ENCODE measurements at regions not wholly inside any gene's neighbourhood (a gene's known extent, or its start where the extent isn't known, plus 50 kb on each side); places are given as distances from the start of the nearest gene placed in this dataset.
A peak's percentile ranks its signal among the peaks of the same experiment; 100 is the strongest.

DNA sequence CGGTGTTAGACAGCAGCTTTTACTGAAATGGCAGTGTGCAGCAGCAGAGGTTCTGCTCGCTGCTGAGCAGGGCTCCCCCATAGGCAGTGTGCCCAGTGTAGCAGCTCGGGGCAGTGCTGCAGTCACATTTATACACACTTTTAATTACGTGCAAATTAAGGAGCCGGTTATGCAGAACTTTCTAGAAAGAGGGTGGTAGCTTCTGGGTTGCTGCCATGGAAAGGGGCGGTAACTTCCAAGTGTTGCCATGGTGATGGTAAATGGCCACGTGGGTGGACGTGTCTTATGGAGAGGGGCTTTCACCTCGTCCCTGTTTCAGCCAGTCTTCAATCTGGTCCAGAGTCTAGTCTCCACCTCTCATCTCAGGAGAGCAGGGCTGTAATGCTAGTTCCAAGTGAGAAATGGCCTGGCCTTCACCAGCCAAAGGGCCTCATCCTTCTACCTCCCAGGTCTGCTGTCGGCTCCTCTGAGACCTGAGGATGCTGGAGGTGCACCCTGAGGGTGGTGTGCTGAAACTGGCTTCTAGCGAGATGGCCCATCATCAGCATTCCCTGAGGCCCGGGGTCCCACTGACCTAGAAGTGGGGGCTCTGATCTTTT, 180.5 kb upstream of the PMEPA1 start:
- no peak for DNase-seq
- in situ Hi-C loops (cut with HindIII; ENCODE audit: low pct_ligation_motif_present, low pct_unique_long_range_greater_than_20kb, low sequenced_read_pairs) = no loop called here

DNA sequence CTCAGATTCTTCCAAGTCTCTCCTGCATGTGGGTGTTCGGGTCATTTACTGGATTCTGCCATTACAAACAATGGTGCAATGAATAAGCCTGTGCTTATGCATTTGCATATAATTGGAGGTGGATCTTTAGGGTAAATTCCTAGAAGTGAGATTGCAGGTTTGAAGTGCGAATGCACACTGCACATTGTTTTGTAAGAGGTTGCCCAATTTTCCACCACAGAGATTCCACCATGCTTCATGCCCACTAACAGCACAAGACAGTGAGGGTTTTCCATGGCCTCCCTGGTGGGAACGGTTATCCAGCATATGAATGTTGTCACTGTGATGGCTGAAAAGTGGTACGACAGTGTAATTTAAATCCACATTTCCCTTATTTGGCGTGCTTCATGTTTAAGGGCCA, 178.8 kb upstream of the PMEPA1 start:
- DNase-seq = no peak
- in situ Hi-C loops (cut with HindIII; ENCODE audit: low pct_ligation_motif_present, low pct_unique_long_range_greater_than_20kb, low sequenced_read_pairs) = no loop called here

DNA sequence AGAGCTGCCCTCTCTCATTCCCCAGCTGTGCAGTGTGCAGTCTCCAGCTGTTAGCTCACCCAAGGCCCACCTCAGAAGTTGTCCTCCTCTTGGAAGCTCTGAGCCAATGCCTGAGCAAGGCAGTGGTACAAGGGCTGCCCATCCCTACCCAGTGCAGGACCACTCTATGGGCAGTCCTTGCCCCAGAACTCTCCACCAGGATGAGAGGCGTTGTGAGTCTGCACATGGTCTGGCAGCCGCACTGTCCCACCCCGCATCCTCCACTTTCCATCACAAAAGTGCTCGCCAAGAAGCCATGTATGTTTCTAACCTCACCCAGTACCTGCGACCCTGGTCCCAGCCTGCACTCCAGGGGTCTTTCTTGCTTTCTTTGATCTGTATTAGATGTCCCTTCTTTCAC, 175.1 kb upstream of the PMEPA1 start:
- in situ Hi-C loops (cut with HindIII; ENCODE audit: low pct_ligation_motif_present, low pct_unique_long_range_greater_than_20kb, low sequenced_read_pairs) = no loop called here
- no peak for DNase-seq

DNA sequence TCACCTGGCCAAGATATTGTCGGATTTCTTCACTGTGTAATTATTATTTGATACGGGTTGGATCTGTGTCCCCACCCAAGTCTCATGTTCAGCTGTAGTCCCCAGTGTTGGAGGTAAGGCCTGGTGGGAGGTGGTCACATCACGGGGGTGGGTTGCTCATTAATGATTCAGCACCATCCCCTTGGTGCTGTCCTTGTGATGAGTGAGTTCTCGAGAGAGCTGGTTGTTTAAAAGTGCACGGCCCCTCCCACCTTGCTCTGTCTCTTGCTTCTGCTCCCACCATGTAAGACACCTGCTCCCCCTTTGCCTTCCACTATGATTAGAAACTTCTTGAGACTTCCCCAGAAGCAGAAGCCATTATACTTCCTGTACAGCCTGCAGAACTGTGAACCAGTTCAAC, 173.9 kb upstream of the PMEPA1 start:
- in situ Hi-C loops (cut with HindIII; ENCODE audit: low pct_ligation_motif_present, low pct_unique_long_range_greater_than_20kb, low sequenced_read_pairs) = no loop called here
- no peak for DNase-seq

DNA sequence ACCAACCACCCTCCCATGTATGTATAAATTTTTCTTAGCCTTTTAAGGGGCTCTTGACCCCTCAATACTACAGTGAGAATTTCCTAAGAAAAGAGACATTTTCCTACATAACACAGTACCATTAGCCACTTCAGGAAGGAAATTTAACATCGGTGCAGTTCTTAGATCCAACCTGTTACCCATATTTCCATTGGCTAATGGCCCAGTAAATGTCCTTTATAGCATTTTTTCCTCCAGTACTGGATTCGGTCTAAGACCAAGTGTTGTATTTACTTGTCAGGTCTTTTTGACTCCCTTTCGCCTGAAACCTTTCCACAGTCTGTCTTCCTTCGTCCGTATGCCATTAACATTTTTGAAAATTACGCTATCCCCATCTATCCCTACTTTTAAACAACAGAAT, 173.4 kb upstream of the PMEPA1 start:
- in situ Hi-C loops (cut with HindIII; ENCODE audit: low pct_ligation_motif_present, low pct_unique_long_range_greater_than_20kb, low sequenced_read_pairs) = no loop called here
- DNase-seq = no peak

DNA sequence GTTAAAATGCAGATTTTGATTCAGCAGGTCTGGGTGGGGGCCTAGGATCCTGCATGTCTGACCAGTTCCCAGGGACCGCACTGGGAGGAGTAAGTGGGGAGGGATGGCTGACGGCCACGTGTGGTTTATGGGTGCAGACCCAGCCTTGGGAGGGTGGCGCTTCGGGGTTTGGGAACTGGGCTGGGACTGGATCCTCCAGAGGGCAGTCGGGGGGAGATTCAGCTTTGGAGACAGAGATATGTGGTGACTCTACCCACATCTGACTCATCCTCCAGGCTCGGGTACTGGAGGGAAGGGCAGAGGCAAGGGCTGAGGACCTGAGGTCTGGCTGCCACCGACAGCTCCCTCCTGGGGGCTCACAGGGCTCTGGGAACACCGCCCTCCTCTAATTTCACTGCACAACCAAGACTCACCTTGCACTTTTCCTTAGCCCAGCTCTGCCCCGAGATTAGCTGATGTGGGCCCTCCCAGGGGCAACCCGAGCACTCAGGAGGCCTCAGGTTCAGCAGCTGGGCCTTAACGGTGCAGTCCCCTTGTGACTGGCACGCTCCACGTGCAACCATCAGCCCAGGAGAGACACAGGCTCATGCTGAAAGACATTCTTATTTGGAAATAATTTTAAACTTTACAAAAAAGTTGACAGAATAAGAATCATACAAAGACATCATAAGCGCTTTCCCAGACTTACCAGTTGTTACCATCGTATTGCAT, 172.8 kb upstream of the PMEPA1 start:
- in situ Hi-C loops (cut with HindIII; ENCODE audit: low pct_ligation_motif_present, low pct_unique_long_range_greater_than_20kb, low sequenced_read_pairs) = no loop called here
- DNase-seq = peak; percentile 11

DNA sequence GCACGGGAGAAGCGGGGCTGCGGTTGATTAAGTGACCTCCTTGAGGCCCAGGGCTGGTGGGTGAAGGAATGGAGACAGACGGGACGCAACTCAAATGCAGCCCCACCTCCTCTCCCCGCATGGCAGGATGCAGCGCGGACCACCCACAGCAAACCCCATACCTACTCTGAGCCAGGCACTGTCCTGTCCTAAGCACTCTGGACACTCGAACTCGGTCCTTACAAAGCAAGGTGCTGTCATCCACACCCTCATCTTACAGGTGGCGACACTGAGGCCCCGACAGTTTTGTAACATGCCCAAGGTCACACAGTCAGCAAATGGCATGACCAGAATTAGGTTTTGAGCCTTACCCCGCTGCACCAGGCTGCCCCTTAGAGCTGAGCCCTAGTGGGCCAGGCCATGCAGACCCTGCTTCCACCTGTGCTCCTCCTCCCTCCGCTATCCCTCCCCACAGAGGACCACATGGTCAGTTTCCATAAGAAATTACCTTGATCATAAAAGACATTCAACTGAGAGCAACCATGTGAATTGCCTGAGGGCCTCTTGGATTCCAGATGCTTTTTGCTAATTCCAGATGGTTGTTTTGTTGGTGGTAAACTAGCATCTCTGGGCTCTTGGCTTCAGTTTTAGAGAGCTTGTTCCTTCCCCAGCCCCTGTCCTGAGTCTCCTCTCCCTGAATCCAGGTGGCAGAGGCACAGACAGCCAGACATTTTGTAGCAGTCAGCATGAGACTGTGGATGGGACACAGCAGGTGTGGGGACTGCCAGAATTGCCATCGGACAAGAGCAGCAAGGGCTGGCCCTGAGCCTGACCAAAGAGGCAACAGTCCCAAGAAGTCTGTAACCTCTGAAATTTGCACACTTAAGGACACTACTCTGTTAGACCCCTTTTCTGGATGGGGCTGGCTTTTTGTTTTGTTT, 171.9 kb upstream of the PMEPA1 start:
- in situ Hi-C loops (cut with HindIII; ENCODE audit: low pct_ligation_motif_present, low pct_unique_long_range_greater_than_20kb, low sequenced_read_pairs) = no loop called here
- no peak for DNase-seq

DNA sequence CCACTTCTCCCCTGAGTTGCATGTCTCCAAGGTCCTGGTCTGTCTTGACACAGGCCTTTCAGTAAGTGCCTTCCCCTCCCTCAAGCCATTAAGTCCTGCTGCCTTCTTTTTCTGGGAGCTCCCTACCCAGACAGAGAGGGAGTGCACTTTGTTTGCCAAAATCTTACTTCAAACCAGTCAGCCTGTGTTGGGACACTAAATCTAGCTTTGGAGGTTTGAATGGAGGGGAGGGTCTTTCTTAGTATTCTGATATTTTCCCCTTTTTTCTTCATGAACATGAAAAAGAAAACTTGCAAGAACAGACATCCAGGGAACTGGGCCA, 170.7 kb upstream of the PMEPA1 start:
- in situ Hi-C loops (cut with HindIII; ENCODE audit: low pct_ligation_motif_present, low pct_unique_long_range_greater_than_20kb, low sequenced_read_pairs) = no loop called here
- no peak for DNase-seq

DNA sequence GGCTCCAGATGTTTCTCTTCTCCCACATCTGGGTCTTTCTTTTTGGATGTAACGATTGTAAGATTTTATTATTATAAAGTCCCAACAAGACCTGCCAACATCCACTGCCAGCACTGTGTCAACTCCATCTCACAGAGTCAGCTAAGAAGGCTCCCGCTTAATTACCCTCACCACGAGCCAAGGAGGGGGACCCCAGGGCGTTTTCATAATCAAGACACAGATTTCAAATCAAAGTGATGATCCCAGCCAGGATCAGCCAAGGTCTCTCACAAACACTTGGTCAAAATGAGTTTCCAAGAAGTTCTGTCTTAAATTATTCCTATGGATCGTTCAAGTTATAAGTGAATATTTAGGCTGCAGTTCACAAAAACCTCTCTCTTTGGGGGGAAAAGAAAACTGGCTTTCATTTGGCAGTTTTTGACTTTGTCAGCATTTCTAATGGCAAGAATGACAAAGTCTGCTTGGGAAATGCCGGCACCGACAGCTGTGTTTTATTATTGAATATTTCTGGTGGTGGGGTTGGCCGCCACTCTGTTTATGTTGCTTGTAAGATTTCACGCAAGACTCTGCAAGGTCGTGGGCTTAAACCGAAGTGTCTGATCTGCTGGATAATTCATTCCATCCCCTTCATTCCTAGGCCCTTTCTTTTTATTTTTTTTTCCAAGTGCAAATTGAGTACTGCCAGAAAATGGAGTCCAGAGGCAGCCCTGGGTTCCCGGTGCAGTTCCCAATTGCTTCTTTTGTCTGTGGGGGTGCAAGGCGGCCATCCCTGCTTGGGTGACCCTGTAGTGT, 170.2 kb upstream of the PMEPA1 start:
- no peak for DNase-seq
- in situ Hi-C loops (cut with HindIII; ENCODE audit: low pct_ligation_motif_present, low pct_unique_long_range_greater_than_20kb, low sequenced_read_pairs) = no loop called here

DNA sequence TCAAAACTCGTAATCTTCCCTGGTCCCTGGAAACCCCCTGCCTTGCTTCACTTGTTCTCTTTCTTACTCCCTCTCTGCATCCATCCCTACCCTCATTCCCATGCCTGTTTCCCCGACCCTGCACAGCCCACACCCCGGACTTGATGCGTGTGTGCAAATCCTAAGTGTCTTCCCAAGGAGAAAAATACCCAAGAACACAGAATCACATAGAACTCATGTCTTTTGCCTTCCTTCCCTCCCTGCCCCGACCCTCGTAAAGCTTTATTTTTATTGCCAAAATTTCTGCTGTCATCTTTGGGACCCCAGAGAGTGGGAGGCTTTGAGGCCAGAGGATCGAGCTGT, 169.6 kb upstream of the PMEPA1 start:
- in situ Hi-C loops (cut with HindIII; ENCODE audit: low pct_ligation_motif_present, low pct_unique_long_range_greater_than_20kb, low sequenced_read_pairs) = no loop called here

DNA sequence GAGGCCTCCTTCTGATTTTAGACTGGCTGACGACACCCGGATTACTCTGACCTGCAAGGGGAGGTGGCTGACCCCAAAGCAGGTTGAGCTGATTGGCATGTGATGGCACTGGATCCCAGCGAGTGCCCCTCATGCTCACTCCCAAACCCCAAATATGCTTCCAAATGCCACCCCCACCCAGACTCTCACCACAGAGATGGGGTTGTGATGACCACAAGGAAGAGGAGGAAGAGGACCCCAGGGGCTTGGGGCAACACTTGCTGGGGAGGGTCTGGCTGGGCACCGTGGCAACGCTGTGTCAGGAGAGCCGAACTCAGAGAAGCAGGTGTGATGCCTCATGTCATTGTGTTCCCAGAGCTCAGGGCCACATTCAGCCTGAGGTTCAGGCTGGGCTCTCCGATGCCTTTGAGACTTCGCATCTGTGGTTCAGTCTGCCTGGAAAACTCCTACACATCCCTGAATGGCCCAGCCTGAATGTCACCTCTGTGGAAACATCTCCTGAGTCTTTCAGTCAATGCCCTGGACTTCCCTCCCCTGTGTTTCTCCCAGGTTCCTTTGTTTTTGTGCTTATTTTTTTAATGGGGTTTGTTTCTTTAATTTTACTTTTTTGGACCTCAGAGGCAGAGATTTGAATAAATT, 169.1 kb upstream of the PMEPA1 start:
- in situ Hi-C loops (cut with HindIII; ENCODE audit: low pct_ligation_motif_present, low pct_unique_long_range_greater_than_20kb, low sequenced_read_pairs) = no loop called here
- DNase-seq = no peak

More for the DNA sequence above, 169.6 kb upstream of the PMEPA1 start:
- no peak for DNase-seq

DNA sequence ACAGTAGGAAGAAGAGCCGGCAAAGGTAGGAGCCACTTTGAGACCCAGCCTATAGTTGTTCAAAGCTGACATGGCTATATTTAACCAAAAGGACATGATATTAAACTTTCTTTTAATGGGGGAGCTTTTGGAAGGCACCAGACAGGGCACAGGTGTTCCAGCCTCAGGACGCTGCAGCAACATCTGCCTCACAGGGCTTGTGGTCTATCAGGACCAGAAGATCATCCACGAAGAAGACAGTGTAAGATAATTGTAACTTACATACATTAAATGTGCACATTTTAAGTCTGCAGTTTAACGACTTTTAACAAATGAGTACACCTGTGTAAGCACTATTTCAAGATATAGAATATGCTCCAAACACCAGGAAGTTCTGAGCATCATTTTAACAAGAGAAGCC, 168.2 kb upstream of the PMEPA1 start:
- in situ Hi-C loops (cut with HindIII; ENCODE audit: low pct_ligation_motif_present, low pct_unique_long_range_greater_than_20kb, low sequenced_read_pairs) = no loop called here
- DNase-seq = no peak

DNA sequence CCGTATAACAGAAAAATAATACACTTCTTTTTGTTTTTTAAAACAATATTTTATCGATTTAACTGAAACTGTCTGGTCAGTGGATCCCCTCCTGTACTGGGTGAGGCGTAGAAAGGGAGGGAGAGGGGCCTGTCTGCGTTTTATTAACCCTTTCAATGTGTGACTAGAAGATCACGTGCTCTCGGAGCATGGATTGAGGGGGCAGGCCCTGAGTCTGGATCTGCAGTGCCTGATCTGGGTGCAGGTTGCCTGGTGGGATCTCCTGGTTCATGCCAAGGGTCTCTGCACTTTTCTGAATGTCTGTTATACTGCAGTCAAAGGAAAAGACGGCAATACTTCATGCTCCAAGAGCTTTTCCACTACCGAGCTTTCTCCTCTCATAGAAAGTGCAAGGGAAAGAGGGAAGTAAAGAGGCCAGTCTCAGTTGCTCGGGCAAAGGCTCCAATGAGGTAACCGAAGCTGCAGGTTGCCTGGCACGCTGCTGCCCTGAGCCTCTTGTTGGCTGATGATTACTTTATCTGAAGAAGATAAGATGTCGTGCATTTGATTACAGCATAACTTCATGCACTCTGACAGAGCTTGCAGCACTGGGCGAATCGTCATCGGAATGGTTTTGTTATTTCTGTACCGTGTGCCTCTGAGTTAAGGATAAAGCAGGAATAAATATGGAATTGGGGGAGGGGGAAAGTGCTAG, 167.5 kb upstream of the PMEPA1 start:
- in situ Hi-C loops (cut with HindIII; ENCODE audit: low pct_ligation_motif_present, low pct_unique_long_range_greater_than_20kb, low sequenced_read_pairs) = no loop called here
- no peak for DNase-seq

DNA sequence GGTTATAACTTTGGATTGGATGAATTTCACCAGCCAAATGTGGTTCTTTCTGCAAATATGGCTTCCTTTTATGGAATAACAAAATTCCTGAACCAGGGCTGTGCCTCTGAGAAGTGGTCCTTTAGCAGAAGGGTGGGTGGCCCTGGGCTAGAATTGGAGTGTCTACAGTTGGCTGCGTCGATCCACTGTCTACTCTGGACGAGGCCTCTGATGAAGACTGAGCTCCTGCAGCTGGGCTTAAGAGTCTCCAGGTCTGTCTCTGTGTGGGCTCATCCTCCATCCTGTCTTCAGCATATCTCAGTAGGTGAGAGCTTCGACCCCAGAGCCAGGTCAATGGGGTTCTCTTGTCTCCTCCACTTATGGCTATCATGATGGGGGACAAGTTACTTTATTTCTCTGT, 166.3 kb upstream of the PMEPA1 start:
- in situ Hi-C loops (cut with HindIII; ENCODE audit: low pct_ligation_motif_present, low pct_unique_long_range_greater_than_20kb, low sequenced_read_pairs) = no loop called here
- no peak for DNase-seq

DNA sequence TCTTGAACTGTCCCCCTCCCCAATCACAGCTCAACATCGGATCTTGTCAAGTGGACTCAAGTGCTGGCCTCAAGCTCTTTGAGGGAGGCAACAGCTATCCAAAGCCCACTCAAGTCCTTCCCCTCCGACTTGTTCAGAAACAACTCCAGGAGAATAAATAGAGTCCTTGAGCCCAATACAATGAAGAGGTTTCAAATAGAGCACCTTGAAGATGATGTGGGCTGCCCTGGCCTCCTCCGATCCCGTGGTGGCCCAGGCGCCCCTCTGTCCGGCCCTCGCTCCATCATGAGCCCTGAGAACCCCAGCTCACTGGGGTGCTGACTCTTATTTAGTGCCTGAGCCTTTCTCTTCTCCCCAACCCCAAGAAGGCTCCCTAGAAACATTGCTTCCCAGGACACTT, 164.3 kb upstream of the PMEPA1 start:
- DNase-seq = no peak
- in situ Hi-C loops (cut with HindIII; ENCODE audit: low pct_ligation_motif_present, low pct_unique_long_range_greater_than_20kb, low sequenced_read_pairs) = no loop called here

DNA sequence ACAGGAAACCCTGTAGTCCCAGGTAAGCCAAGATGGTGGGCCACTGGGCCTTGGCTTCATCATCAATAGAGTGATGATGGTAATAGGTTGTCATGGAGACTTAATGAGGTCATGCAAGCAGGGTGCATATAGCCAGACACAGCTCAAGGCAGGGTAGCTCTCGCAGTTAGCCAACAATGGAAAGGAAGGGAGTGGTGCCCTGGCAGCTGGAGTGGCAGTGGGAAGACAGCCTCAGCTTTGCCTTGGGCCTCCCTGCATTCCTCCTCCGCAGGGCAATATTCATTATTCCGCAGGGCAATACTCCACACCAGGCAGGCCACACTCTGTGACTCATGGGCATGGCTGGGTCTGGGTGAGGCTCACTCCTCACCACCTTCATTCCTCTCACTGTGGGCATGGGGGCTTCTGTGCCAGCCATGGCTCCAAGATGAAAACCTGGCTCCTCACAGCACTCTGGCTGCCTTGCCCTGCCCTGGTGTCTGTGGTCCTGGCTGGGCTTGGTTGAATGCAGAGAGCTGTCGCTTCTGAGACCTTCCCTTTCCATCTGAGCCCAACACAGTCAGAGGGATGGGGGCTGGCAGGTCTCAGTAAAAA, 163.1 kb upstream of the PMEPA1 start:
- in situ Hi-C loops (cut with HindIII; ENCODE audit: low pct_ligation_motif_present, low pct_unique_long_range_greater_than_20kb, low sequenced_read_pairs) = no loop called here
- no peak for DNase-seq

DNA sequence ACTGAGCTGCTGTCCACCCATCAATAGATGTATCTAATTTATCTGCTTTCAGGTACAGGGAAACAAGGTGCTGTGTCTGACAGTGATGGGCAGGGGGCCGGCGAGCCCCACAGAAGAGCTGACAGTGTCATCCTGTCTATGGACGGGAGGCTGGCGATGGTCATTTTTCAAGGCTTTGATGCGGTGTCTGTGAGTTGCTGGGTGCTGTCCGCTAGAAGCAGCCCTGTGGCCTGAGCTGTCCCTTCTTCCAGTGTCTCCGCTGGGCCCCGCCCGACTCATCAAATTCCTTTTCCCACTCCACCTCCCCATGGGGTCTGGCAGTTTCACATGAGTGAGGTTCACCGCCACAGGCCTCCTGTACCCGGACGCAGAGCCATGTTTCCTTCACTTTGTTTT, 161.4 kb upstream of the PMEPA1 start:
- no peak for DNase-seq
- in situ Hi-C loops (cut with HindIII; ENCODE audit: low pct_ligation_motif_present, low pct_unique_long_range_greater_than_20kb, low sequenced_read_pairs) = no loop called here
